ENCODE measurements at regions not wholly inside any gene's neighbourhood (a gene's known extent, or its start where the extent isn't known, plus 50 kb on each side); places are given as distances from the start of the nearest gene placed in this dataset.

- DNase-seq = no peak
- Mint-ChIP-seq H3K27ac (ENCODE audit: unreplicated experiment) (no peak overlapping the region), H3K4me3 (ENCODE audit: unreplicated experiment) (no peak overlapping the region), H3K4me1 (ENCODE audit: low read depth, unreplicated experiment) (no peaks in the 10 kb centered on the region), H3K27me3 (ENCODE audit: unreplicated experiment) (no peaks in the 10 kb centered on the region), H3K36me3 (ENCODE audit: unreplicated experiment) (no peaks in the 10 kb centered on the region), H3K9me3 (ENCODE audit: unreplicated experiment) (no peaks in the 10 kb centered on the region)
- TF ChIP-seq, protein P1, sequence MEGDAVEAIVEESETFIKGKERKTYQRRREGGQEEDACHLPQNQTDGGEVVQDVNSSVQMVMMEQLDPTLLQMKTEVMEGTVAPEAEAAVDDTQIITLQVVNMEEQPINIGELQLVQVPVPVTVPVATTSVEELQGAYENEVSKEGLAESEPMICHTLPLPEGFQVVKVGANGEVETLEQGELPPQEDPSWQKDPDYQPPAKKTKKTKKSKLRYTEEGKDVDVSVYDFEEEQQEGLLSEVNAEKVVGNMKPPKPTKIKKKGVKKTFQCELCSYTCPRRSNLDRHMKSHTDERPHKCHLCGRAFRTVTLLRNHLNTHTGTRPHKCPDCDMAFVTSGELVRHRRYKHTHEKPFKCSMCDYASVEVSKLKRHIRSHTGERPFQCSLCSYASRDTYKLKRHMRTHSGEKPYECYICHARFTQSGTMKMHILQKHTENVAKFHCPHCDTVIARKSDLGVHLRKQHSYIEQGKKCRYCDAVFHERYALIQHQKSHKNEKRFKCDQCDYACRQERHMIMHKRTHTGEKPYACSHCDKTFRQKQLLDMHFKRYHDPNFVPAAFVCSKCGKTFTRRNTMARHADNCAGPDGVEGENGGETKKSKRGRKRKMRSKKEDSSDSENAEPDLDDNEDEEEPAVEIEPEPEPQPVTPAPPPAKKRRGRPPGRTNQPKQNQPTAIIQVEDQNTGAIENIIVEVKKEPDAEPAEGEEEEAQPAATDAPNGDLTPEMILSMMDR (IDR thresholded peaks at IDR 0.05; ENCODE audit: partially characterized antibody, unreplicated experiment) = no peak
Observed at GRCh38 chr11:93073508-93074280, 104.2 kb downstream of the MTNR1B start.

- no peaks in the 10 kb centered on the region for H3K27me3 Mint-ChIP-seq (ENCODE audit: unreplicated experiment)
- TF ChIP-seq, protein P1 (IDR thresholded peaks at IDR 0.05; ENCODE audit: partially characterized antibody, unreplicated experiment) = no peak
- no peaks in the 10 kb centered on the region for H3K36me3 Mint-ChIP-seq (ENCODE audit: unreplicated experiment)
- no peak overlapping the region for H3K4me3 Mint-ChIP-seq (ENCODE audit: unreplicated experiment)
- no peak for DNase-seq
- H3K4me1 Mint-ChIP-seq (ENCODE audit: low read depth, unreplicated experiment) = no peaks in the 10 kb centered on the region
- H3K27ac Mint-ChIP-seq (ENCODE audit: unreplicated experiment) = no peak overlapping the region
- no peaks in the 10 kb centered on the region for H3K9me3 Mint-ChIP-seq (ENCODE audit: unreplicated experiment)
Observed at GRCh38 chr11:93074352-93074751, 104.9 kb downstream of the MTNR1B start.

GRCh38 chr11:93075782-93076181 is 106.3 kb downstream of the MTNR1B start:
- DNase-seq = no peak
- Mint-ChIP-seq H3K4me3 (ENCODE audit: unreplicated experiment) (no peak overlapping the region), H3K36me3 (ENCODE audit: unreplicated experiment) (no peaks in the 10 kb centered on the region), H3K27ac (ENCODE audit: unreplicated experiment) (no peak overlapping the region), H3K27me3 (ENCODE audit: unreplicated experiment) (no peaks in the 10 kb centered on the region), H3K9me3 (ENCODE audit: unreplicated experiment) (no peaks in the 10 kb centered on the region), H3K4me1 (ENCODE audit: low read depth, unreplicated experiment) (no peaks in the 10 kb centered on the region)
- TF ChIP-seq, protein P1 (IDR thresholded peaks at IDR 0.05; ENCODE audit: partially characterized antibody, unreplicated experiment) = no peak

GRCh38 chr11:93080146-93080759 is 110.8 kb downstream of the MTNR1B start:
- DNase-seq = no peak
- TF ChIP-seq, protein P1 (IDR thresholded peaks at IDR 0.05; ENCODE audit: partially characterized antibody, unreplicated experiment) = no peak
- H3K4me3 Mint-ChIP-seq (ENCODE audit: unreplicated experiment) = no peak overlapping the region
- H3K4me1 Mint-ChIP-seq (ENCODE audit: low read depth, unreplicated experiment) = no peaks in the 10 kb centered on the region
- H3K27ac Mint-ChIP-seq (ENCODE audit: unreplicated experiment) = no peak overlapping the region
- H3K27me3 Mint-ChIP-seq (ENCODE audit: unreplicated experiment) = no peaks in the 10 kb centered on the region
- no peaks in the 10 kb centered on the region for H3K9me3 Mint-ChIP-seq (ENCODE audit: unreplicated experiment)
- H3K36me3 Mint-ChIP-seq (ENCODE audit: unreplicated experiment) = no peaks in the 10 kb centered on the region

DNA sequence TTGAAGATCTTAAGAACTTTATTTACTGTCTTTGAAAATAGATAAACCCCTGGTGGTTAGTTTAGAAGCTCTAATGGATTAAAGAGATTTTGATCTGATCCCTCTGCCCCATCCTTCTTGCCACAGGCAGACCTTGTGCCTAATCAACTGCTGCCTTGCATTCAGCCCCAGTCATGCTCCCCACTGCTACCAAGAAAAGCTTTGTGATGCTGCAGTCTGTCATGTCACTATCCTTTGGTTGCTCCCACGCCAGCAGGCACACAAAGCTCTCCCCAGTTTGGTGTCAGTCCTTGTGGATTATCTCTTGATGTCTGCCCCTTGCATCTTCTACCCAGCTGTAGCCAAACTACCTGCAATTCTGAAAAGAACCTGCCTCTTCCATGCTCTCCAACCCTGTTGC is 112.2 kb downstream of the MTNR1B start:
- H3K9me3 Mint-ChIP-seq (ENCODE audit: unreplicated experiment) = no peaks in the 10 kb centered on the region
- DNase-seq = no peak
- no peaks in the 10 kb centered on the region for H3K27me3 Mint-ChIP-seq (ENCODE audit: unreplicated experiment)
- no peaks in the 10 kb centered on the region for H3K4me1 Mint-ChIP-seq (ENCODE audit: low read depth, unreplicated experiment)
- H3K27ac Mint-ChIP-seq (ENCODE audit: unreplicated experiment) = no peak overlapping the region
- no peak overlapping the region for H3K4me3 Mint-ChIP-seq (ENCODE audit: unreplicated experiment)
- TF ChIP-seq, protein P1 (IDR thresholded peaks at IDR 0.05; ENCODE audit: partially characterized antibody, unreplicated experiment) = no peak
- H3K36me3 Mint-ChIP-seq (ENCODE audit: unreplicated experiment) = no peaks in the 10 kb centered on the region

Measured in glutamatergic neuron (in vitro differentiated cells).